Gastroesophageal sphincter (tissue), 4 donors: ENCODE measurements at regions not wholly inside any gene's neighbourhood (a gene's known extent, or its start where the extent isn't known, plus 50 kb on each side); places are given as distances from the start of the nearest gene placed in this dataset.

Experiments used
- ATAC-seq: fragments of 150-250 bp; one replicate; pipeline ENCODE4 v1.9.1; 2016; ENCODE audit warnings: mild to moderate bottlenecking, moderate library complexity
- H3K27ac ChIP-seq, 4 donors: fragments of 200-600 bp; sonication (generic) in 3 of 4; 1 replicate in 3 of 4; 2 replicates in 1 of 4; pipeline ENCODE4 v1.5.1; 2016 to 2019
- H3K27me3 ChIP-seq: fragments of 200-600 bp; sonication (generic); one replicate; pipeline ENCODE4 v1.5.1; 2019
- H3K36me3 ChIP-seq, 2 donors: fragments of 200-600 bp; sonication (generic); one replicate each; pipeline ENCODE4 v1.5.1; 2019; ENCODE audit warnings: control low read depth in 1 of 2
- H3K4me1 ChIP-seq, 3 donors: fragments of 200-600 bp; sonication (generic); 1 replicate in 2 of 3; 2 replicates in 1 of 3; pipeline ENCODE4 v1.5.1; 2016 to 2019; ENCODE audit warnings: control low read depth in 2 of 3
- H3K4me3 ChIP-seq, 2 donors: fragments of 200-600 bp; sonication (generic); one replicate each; pipeline ENCODE4 v1.5.1; 2019; ENCODE audit warnings: mild to moderate bottlenecking in 1 of 2, moderate library complexity in 1 of 2
- H3K9me3 ChIP-seq, 3 donors: fragments of 200-600 bp; sonication (generic); one replicate each; pipeline ENCODE4 v1.5.1; 2017 to 2019; ENCODE audit warnings: control low read depth in 2 of 3
- CTCF ChIP-seq, 4 experiments: fragments of 200-600 bp in 2 of 4; fragments of 450-650 bp in 2 of 4; sonication (generic) in 1 of 4; IDR thresholded peaks; one replicate each; pipeline ENCODE4 v1.5.1; 2017 to 2019; ENCODE audit warnings: antibody characterized with exemption in 4 of 4, mild to moderate bottlenecking in 2 of 4, moderate library complexity in 2 of 4
- EP300 ChIP-seq: sonication (generic); formaldehyde crosslinking; IDR thresholded peaks from one replicate; pipeline ENCODE4 v1.6.1; 2017; ENCODE audit warnings: antibody characterized with exemption, mild to moderate bottlenecking
- POLR2A ChIP-seq, 2 donors: fragments of 450-650 bp; IDR thresholded peaks; one replicate each; pipeline ENCODE4 v1.6.1; 2017; ENCODE audit warnings: antibody characterized with exemption in 2 of 2, mild to moderate bottlenecking in 2 of 2, moderate library complexity in 1 of 2
- POLR2AphosphoS5 ChIP-seq: sonication (generic); formaldehyde crosslinking; IDR thresholded peaks from one replicate; pipeline ENCODE4 v1.6.1; 2017; ENCODE audit warnings: antibody characterized with exemption
- WGBS, 2 donors: methylation state at CpG; one replicate each; pipeline ENCODE4 v1.1.5; 2018; ENCODE audit warnings: low coverage in 1 of 2; 5-methylcytosine and 5-hydroxymethylcytosine counted together

- no peak overlapping the region for H3K4me3 ChIP-seq
- 92 to 100% methylated on average over 1 to 2 of the region's 2 CpGs for WGBS, 2 donors
- H3K27ac ChIP-seq = no peak overlapping the region
- no peak for TF ChIP-seq POLR2AphosphoS5
- TF ChIP-seq POLR2A (IDR thresholded peaks at IDR 0.05) = no peak
- TF ChIP-seq CTCF (IDR thresholded peaks at IDR 0.05) = no peak
- no peaks in the 10 kb centered on the region for H3K27me3 ChIP-seq
- H3K9me3 ChIP-seq = no peaks in the 10 kb centered on the region
- no peaks in the 10 kb centered on the region for H3K4me1 ChIP-seq
- H3K36me3 ChIP-seq = no peaks in the 10 kb centered on the region
- ATAC-seq = no peak
Measured at GRCh38 chr15:57767481-57767880, 61.0 kb downstream of the POLR2M start.

GRCh38 chr15:57769266-57769665, 62.8 kb downstream of the POLR2M start:
- no peak for TF ChIP-seq POLR2AphosphoS5
- TF ChIP-seq CTCF (IDR thresholded peaks at IDR 0.05) = no peak
- no peak for TF ChIP-seq POLR2A (IDR thresholded peaks at IDR 0.05)
- TF ChIP-seq EP300 = no peak
- H3K27ac ChIP-seq = no peak overlapping the region
- WGBS, 2 donors = 50 to 83% methylated on average over 1 to 2 of the region's 12 CpGs
- no peaks in the 10 kb centered on the region for H3K4me1 ChIP-seq
- no peak overlapping the region for H3K4me3 ChIP-seq
- H3K9me3 ChIP-seq = no peaks in the 10 kb centered on the region
- no peaks in the 10 kb centered on the region for H3K27me3 ChIP-seq
- ATAC-seq = no peak
- no peaks in the 10 kb centered on the region for H3K36me3 ChIP-seq

DNA sequence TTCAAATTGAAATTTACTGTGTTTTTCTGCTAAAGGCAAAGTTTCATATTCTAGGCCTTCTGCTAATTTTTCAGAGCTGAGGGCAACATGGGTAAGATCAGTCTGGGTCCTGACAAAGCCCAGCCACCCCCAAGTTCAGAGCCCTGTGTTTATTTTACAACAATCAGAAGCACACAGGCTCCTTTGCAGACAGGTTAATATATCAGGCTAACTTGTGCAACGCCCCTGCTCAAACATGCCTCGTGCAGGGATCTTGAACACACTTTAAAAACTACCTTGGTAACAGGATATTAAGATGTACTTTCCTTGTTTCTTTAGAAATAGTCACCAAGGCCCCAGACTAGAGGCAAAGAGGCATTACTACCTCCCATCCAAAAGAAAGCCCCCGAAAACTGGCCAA, 64.0 kb downstream of the POLR2M start:
- no peak overlapping the region for H3K27ac ChIP-seq
- H3K4me3 ChIP-seq = no peak overlapping the region
- H3K36me3 ChIP-seq = no peaks in the 10 kb centered on the region
- H3K4me1 ChIP-seq = no peaks in the 10 kb centered on the region
- no peaks in the 10 kb centered on the region for H3K9me3 ChIP-seq
- WGBS, 2 donors = 55% methylated on average over 2 of the region's 3 CpGs; no CpG with 5 or more reads in 1 of the 2 donors
- no peak for ATAC-seq
- no peak for TF ChIP-seq POLR2A (IDR thresholded peaks at IDR 0.05)
- no peak for TF ChIP-seq CTCF (IDR thresholded peaks at IDR 0.05)
- TF ChIP-seq POLR2AphosphoS5 = no peak
- TF ChIP-seq EP300 = no peak
- no peaks in the 10 kb centered on the region for H3K27me3 ChIP-seq

DNA sequence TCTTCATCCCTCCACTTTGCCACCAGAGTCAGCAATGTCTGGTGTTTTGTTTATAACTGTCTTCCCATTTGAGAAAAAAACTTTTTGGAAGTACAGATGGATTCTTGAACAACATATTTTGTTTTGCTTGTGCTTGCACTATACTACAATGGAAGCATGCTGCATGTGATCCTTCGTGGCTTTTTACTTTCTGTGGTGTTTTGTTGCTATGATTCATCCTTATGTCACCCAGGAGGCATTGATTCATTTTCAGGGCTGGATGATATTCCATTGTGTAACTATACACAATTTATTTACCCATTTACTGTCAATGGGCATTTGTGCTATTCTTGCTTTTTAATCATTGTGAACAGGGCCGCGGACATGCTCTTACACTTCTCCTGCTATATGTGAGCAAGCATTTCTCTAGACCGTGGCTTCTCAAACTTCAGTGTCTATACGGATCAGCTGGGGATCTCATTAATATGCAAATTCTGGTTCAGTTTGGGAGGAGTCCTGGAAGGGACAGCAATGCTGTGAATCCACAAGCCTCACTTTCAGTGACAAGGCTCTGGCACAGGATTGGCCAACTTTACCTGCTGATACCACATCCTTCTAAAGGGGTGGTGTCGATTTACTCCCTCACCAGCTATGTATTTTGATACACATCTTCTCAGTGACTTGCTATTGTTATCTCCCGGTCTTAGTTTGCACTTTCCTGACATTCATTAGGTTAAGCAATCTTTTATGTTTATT, 65.9 kb downstream of the POLR2M start:
- no peaks in the 10 kb centered on the region for H3K36me3 ChIP-seq
- no peak overlapping the region for H3K27ac ChIP-seq
- no peaks in the 10 kb centered on the region for H3K27me3 ChIP-seq
- H3K4me1 ChIP-seq = no peaks in the 10 kb centered on the region
- TF ChIP-seq POLR2A (IDR thresholded peaks at IDR 0.05) (no peak), POLR2AphosphoS5 (no peak), EP300 (no peak), CTCF (IDR thresholded peaks at IDR 0.05) (no peak)
- no peak for ATAC-seq
- no peaks in the 10 kb centered on the region for H3K9me3 ChIP-seq
- no peak overlapping the region for H3K4me3 ChIP-seq
- 88 to 94% methylated on average over 7 of the region's 7 CpGs for WGBS, 2 donors

GRCh38 chr15:57773051-57773450, 66.5 kb downstream of the POLR2M start:
- Histone ChIP-seq H3K36me3 (no peaks in the 10 kb centered on the region), H3K9me3 (no peaks in the 10 kb centered on the region), H3K4me3 (no peak overlapping the region), H3K27me3 (no peaks in the 10 kb centered on the region), H3K4me1 (no peaks in the 10 kb centered on the region), H3K27ac (no peak overlapping the region)
- no peak for TF ChIP-seq POLR2AphosphoS5
- ATAC-seq = no peak
- WGBS, 2 donors = 81 to 100% methylated on average over 1 to 2 of the region's 2 CpGs
